ENCODE measurements at regions not wholly inside any gene's neighbourhood (a gene's known extent, or its start where the extent isn't known, plus 50 kb on each side); places are given as distances from the start of the nearest gene placed in this dataset.

DNA sequence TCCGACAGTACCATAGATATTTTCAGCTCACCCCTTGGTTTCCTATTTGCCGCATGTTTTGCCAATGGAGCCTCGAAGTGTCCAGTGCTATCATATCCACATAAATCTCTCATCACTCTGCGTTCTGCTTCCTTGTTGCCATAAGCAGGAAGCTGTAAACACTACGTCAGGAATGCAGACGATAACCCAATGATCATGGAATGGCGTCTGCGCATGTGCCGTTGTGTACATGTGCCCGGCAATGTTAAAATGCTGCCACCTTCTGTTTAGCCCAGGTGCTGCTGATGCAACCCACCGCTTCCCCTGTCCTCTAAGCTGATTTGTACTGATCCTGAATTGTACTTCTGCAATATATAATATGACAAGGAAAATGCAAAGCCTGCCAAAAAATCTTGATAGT is 607.5 kb downstream of the HDGFL1 start:
- TF ChIP-seq POLR2AphosphoS5 (IDR thresholded peaks at IDR 0.05) (no peak), POLR2A (IDR thresholded peaks at IDR 0.05) (no peak)
- TF ChIP-seq, protein P1, sequence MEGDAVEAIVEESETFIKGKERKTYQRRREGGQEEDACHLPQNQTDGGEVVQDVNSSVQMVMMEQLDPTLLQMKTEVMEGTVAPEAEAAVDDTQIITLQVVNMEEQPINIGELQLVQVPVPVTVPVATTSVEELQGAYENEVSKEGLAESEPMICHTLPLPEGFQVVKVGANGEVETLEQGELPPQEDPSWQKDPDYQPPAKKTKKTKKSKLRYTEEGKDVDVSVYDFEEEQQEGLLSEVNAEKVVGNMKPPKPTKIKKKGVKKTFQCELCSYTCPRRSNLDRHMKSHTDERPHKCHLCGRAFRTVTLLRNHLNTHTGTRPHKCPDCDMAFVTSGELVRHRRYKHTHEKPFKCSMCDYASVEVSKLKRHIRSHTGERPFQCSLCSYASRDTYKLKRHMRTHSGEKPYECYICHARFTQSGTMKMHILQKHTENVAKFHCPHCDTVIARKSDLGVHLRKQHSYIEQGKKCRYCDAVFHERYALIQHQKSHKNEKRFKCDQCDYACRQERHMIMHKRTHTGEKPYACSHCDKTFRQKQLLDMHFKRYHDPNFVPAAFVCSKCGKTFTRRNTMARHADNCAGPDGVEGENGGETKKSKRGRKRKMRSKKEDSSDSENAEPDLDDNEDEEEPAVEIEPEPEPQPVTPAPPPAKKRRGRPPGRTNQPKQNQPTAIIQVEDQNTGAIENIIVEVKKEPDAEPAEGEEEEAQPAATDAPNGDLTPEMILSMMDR (IDR thresholded peaks at IDR 0.05), result no peak
